OCI-LY7 (cell line): ENCODE measurements at regions not wholly inside any gene's neighbourhood (a gene's known extent, or its start where the extent isn't known, plus 50 kb on each side); places are given as distances from the start of the nearest gene placed in this dataset.

Experiments
- CTCF ChIP-seq: fragments of 200-600 bp; sonication (generic); conservative IDR thresholded peaks from 2 replicates; pipeline ENCODE4 v1.5.1; 2014; ENCODE audit warnings: mild to moderate bottlenecking, antibody characterized with exemption, low read length, moderate library complexity, mixed read lengths
- EZH2phosphoT487 ChIP-seq: fragments of 200-600 bp; sonication (generic); IDR thresholded peaks from 2 replicates; pipeline ENCODE4 v1.6.1; 2018; ENCODE audit warnings: low read depth, borderline replicate concordance, mild to moderate bottlenecking, mixed run types, antibody characterized with exemption, low read length, moderate library complexity, mixed read lengths

GRCh38 chr11:19426756-19427403, 186.1 kb upstream of the E2F8 start:
- TF ChIP-seq EZH2phosphoT487 (no peak), CTCF (no peak)
